HG02938 (cell line): ENCODE measurements at regions not wholly inside any gene's neighbourhood (a gene's known extent, or its start where the extent isn't known, plus 50 kb on each side); places are given as distances from the start of the nearest gene placed in this dataset.
"Not testable (repeated sequence)": the region's sequence is repeated elsewhere in the genome, so short reads cannot be mapped to it uniquely, and the experiment has no call there.

Experiments used
- ATAC-seq: cut with Tn5 transposase; IDR thresholded peaks from one replicate; pipeline ENCODE4 v1.9.1; 2021; ENCODE audit warnings: mild to moderate bottlenecking, moderate library complexity; ENCODE audit not compliant: unreplicated experiment

DNA sequence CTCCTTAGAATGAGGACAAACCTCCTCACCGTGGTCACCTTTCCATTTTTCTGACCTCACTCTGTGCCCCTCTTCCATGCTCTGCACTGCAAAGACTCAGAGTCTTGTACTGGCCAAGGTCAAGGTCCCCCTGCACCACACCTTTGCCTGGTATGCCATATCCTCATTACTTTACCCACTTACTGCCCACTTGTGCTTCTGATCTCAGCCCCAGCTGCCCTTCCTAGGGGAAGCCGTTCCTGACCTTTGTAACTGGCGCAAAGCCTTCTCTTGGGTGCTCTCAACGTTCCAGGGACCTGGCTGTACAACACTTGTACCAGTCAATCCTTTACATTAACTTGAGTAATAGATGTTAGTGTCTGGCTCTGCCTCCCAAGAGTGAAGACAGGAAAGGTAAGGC, 256.0 kb downstream of the SV2B start:
- no peak for ATAC-seq

DNA sequence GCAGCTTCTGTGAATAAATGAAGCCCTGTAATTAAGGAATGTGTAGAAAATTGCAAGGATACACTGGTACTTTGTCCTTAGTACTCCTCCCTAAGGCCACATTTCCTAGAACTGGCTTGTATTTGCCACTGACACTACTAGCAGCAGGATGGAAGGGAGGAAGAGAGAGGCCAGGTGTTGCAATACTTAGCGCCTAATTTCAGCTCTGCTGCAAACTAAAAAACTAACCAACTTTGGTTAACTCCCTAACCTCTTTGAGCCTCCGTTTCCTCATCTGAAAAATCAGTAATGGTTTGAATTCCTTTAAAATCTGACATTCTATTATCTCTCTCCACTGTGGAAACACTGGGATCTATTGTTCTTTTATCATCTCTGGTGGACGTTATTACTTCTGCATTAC, 257.0 kb downstream of the SV2B start:
- ATAC-seq, result no peak

DNA sequence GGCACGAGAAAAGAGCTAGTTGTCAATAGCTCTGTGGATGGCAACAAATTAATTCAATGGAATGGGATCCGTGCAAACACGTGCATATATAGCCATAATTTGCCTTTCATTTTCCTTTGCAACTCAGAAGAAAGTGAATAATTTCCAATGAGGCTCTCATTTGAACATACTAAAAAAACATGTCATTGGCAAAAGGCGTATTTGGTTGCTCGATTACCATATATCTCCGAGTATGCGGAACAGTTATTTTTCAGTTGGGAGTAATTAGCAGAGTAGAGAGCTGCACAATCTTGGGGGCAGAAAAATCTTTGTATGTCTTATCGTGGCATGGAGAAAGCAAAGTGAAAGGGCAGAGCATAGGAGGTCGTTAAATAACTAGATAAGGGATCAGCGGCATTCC, 257.4 kb downstream of the SV2B start:
- no peak for ATAC-seq

DNA sequence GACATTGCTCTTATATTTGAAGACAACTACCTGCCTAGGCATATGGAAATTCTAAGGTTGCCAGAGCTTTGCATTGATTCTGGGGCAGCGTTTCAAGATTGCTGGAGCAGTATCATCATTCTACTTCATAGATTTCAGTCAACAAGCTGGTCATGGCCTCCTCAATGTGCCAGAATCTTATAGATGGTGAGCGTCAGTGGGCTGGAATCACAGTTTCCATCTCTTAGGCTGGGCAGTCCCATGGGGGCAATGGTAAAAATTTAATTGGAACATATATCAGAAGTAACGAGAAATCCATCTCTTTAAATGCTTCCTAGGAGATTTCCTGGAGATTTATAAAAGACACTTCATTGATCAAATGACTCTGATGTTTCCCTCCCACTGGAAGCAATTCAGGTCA, 258.3 kb downstream of the SV2B start:
- ATAC-seq, result no peak

DNA sequence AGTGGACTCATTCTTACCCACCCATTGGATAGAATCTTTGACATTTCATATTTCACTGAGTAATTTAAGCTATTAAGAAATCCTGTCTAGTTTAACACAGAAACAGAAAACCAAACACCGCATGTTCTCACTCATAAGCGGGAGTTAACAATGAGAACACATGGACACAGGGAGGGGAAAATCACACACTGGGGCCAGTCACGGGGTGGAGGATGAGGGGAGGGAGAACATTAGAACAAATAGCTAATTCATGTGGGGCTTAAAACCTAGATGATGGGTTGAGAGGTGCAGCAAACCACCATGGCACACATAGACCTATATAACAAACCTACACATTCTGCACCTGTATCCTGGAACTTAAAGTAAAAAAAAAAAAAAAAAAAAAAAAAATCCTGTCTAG, 261.6 kb downstream of the SV2B start:
- ATAC-seq, result not testable (repeated sequence)

DNA sequence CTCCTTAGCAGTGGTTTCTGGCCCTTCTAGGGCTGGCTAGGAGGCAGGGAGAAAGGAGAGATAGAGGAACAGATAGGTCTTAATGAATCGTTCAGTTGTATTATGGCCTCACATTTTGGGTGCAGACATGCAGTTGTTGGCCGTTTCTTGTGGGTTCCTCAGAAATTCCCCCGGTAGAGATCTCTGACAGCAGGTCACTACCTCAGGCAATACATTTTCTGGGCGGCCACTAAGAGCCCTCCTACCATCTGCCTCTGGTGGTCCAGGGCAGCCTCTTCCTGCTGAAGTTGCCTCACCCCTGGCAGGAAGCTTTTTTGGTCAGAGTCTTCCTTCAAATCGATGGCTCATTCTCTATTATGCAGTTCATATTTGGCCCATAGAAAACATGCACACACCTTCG, 266.1 kb downstream of the SV2B start:
- ATAC-seq, result no peak

DNA sequence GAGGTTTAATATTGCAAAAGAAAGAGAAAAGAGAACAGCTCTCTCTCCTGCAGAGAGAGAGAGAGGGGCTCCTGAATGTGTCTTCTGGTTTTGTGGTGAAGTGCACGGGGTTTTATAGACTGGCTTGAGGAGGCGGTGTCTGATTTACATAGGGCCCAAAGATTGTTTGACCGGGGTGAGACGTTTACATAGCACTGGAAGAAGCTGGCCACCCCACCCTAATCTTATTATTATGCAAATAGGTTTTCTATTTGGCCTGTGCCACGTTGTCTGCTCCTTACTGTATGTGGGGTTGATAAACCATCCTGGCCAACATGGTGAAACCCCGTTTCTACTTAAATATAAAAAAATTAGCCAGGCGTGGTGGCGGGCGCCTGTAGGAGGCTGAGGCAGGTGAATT, 268.6 kb downstream of the SV2B start:
- ATAC-seq, result no peak

DNA sequence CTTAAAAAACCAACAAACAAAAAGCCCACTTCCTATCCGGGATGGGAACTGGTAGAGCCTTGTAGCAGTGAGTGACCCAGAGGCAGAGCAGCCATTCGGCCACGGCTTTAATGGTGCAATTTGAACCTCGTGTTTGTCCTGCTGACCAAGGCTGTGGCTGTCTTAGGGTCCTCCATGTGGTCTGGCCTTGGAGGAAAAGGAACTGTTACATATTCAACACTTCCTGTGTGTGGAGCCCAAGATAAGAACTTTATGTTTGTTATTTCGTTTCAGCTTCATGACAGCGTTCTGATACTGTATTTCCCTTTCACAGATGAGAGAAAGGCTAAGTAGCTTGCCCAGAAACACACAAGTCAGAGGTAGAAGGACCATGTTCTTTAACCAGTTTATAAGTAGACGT, 269.8 kb downstream of the SV2B start:
- no peak for ATAC-seq

DNA sequence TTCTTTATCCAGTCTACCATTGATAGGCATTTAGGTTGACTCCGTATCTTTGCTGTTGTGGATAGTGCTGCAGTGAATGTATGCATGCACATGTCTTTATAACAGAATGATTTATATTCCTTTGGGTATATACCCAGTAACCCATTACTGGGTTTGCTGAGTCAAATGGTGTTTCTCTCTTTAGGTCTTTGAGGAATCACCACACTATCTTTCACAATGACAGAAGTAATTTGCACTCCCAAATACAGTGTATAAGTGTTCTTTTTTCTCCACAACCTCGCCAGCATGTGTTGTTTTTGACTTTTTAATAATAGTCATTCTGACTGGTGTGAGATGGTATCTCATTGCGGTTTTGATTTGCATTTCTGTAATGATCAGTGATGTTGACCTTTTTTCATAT, 271.3 kb downstream of the SV2B start:
- ATAC-seq, result not testable (repeated sequence)

DNA sequence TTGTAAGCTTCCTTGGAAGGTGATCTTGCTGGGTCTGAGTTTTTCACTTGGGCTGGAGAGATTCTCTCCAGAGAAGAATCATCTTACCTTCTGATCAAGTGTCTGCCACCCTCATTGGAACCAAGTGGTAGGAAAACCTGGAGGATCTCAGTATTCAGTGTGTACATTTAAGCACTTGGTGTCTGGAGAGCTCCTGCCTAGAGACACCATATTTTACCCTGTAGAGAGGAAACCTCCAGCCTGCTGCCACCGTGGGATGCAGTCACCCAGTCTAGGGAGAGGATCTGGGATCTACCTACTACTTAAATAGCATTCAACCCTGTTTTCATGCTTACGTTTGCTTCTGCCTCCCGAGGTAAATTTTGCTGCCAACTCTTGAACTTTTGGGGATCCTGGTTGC, 274.3 kb downstream of the SV2B start:
- no peak for ATAC-seq

DNA sequence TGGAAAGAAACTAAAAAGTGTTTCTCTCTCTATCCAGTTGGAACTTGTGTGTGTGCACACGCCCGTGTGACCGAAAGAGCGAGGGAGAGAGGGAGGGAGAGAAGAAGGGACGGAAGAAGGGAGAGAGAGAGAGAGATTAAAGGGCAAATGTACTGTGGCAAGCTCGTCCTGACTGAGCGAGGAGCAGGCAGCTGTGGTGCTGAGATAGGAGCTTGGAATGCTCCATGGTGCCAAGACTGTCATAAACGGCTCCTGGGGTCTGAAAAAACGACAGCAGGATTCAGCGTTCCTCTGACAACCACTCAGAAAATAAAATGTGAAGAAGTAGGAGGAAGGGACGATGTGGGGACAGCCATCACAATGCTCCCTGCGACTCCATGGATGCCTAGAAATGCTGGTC, 276.0 kb downstream of the SV2B start:
- no peak for ATAC-seq

DNA sequence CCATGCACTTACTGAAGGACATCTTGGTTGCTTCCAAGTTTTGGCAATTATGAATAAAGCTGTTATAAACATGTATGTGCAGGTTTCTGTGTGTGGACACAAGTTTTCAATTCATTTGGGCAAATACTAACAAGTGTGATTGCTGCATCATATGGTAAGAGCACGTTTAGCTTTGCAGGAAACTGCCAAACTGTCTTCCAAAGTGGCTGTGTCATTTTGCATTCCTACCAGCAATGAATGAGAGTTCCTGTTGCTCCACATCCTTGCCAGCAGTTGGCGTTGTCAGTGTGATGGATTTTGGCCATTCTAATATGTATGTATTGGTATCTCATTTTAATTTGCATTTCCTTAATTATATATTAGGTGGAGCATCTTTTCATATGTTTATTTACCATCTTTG, 280.1 kb downstream of the SV2B start:
- no peak for ATAC-seq

DNA sequence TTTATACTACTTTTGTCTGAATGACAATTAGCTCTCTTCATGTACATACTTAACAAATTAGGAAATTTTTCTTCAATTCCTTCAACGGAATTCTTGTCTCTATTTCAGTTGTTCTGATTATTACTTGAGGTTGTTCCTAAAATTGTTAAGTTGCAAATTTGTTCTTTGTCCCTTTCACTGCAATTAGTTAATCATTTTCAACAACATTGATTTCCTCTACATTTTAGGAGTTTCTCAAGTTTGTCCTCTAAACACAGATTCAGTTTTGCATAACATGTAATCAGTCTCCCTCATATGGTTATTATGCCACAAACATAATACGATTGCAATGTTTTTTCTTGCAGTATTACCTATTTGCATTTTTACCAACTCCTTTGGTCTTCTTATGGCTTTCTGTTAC, 283.5 kb downstream of the SV2B start:
- no peak for ATAC-seq

DNA sequence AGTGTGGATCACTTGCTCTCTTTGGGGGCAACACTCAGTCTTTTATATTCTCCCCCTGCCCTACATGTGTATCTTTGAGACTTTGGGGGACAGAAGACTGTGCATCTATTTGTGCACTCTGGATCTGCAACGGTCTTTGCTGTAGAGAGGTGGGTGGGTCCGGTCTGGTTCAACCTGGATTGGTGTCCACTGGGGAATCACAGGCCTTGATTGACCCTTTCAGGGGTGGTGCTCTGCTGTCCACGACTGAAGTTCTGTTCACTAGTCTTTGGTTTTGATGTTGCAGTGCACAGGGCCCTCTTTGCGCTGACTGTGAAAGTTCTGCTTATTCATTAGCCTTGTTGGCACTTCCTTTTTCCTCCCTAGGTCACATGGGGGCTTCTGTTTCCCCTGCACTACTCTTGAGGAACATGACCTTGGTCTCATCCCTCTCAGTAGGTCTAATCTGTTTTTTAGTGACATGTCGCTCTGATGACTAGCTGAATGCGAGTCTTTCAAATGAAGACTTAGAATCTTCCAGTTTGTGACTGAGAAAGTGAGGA, 284.2 kb downstream of the SV2B start:
- no peak for ATAC-seq

DNA sequence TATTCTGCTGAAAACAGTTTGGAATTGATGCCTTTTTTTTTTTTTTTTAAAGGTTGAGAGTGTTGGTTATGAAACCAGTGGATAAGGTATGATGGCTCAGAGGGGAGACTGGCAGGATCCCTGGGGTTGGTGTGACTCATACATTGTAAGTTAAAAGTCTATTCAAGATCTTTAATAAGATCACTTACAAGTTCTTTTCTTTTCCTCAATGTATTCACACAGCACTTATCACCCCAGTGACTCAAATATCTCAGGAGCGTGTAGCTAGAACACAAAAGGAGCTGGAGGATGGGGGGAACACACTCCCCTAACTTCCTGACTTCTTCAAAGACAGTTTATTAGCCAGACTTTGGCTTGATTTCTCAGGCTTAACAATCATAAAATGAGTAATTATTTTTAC, 285.3 kb downstream of the SV2B start:
- no peak for ATAC-seq

DNA sequence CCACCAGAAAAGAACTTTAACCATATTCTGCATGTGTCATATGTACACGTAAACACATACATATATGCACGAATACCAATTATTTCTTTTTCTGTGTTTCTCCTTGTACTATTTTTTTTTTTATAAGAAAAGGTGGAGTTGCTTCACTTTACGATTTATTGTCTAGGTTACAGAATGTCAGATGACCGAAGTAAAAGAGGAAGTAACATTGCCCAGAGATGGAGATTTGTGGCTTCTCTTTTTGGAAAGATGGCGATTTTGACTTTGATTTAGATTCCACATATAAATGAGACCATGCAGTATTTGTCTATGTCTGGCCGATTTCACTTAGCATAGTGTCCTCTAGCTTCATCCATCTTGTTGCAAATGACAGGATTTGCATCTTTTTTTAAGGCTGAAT, 293.1 kb downstream of the SV2B start:
- no peak for ATAC-seq

DNA sequence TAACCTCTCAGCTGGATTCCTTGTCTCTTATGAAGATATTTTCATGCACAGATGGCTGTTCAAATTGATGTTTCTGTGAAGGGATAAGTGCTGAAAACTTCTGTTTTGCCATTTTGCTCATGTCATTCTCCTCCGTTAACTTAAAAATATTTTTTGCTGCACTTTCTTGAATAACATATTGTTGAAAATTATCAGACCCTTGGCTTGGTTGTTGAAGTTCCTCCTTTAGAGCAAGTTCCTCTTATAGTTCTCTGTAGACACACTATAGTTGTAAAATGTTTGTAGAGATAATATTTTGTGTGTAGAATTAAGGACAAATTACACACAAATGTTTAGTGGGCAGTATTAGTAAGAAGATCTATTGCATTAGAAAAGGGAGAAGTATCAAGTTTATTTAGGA, 300.4 kb downstream of the SV2B start:
- no peak for ATAC-seq

DNA sequence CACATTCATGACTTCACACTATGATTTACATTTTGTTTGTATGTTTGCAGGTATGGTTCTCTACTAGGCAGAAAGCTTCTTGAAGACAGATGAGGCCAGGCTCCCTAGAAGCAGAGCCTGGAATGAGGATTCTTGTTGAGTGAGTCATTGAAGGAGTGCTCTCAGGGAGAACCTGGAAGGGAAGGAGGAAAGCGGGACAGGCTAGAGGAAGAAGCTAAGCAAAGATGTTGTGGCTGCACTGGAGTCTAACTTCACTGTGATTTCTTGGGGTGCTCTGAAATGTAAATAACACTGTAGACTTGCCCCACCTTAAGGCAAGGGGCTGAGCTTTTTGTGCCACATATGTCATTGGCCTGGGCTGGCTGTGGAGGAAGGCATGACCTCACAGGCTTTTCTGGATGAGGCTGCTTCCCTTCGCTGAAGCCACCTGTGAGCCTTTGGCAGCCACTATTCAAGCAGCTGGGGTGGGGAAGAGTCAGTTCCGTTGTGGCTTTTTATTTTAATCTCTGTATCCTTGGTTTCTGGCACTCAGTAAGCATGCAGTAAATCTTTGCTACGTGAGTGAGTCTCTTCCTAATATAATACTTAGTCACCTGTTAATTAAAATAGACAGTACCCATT, 307.3 kb downstream of the SV2B start:
- no peak for ATAC-seq

DNA sequence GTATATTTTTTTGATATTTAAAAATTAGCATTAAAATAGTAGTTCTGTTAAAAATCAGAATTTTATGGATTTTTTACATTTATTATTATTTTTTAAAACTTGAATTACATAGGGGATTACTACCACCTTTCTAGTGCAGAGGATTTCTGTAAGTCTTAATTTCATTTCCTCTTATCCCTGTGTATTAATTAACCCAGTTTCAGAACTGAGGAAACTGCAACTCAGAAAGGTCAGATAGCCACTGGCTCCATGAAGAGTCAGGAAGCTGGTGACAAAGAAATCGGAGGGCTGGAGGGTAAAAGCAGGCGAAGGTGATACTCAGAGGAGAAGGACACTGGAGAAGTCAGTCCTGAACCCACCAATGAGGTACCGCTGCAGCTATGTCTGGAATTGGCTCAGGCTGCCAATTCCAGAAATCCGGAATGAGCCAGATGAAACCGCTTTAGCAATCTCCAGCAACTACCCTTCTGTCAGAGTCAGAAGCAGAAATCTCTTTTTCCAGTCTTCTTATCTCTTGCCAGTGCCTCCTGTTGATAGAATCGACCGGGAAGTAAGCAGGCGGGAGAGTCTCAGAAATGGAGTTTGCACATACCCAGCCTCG, 308.5 kb downstream of the SV2B start:
- no peak for ATAC-seq

DNA sequence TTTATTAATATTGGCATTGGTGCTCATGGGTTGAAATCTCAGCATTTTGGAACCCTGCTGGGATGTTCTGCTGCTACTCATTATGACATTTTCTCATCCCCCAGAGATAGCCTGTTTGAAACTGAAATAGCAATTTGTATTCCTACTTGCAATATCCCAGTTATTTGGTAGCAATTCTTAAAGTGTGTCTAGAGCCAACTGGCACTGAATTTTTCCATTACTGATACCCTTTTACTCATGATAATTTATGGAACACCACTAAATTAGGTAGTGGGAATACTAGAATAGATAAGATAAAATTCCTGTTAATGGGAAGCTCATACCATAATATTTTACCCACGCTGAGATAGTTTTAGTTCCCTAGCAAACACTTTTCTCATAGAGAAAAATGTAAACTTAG, 309.3 kb downstream of the SV2B start:
- ATAC-seq, result no peak

DNA sequence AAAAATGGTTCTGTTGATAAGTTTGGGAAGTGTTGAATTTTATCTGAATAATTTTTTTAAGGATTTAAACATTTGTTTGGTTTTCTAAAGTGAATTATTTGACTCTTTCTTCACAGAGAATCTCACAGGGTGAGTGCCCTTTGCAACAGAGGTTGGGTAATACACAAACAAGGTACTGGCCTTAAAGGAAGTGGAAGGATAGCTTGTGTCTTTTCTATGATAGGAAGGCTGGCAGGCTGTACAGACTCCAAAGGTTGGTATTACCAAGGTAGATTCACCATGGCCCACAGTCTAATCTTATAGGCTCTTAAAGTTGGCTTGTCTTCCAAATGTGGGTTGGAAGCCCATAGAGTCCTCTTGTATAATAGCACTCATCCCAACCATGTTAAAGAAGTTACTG, 311.5 kb downstream of the SV2B start:
- no peak for ATAC-seq

DNA sequence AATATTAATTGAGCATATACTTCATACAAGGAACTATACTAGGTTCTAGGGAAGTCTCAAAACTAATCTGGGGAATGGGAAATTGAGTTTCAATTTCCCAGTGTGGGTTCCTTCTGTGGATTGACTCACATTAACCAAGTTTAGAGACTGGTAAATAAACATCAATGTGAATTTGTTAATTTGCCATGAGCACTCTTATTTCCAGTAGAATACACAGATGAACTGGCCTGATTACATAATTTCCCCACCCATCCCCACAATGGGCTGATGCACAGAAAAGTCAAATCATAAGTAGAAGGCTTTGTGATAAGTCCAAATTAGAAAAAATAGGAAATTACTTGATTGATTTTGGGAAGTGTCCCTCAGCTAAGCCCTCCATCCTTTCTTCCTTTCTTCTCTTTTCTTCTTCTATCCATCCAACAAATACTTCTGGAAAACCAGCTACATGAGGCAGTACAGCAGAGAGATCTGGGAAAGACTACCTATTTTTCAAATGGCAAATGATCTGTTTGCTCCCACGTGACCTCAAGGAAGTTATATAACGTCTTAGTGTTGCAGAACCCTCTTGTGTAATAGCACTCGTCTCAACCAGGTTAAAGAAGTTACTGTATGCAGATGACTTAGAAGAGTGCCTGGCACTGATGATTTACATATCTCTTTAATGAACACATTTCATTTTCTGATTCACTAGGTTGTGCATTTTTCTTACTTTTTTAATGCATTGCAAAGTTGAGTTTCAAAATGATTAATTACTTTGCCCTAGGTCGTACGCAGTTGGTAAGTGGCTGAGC, 312.3 kb downstream of the SV2B start:
- ATAC-seq, result no peak
